B cell (primary cell): ENCODE measurements at regions not wholly inside any gene's neighbourhood (a gene's known extent, or its start where the extent isn't known, plus 50 kb on each side); places are given as distances from the start of the nearest gene placed in this dataset.

Source experiments
- ATAC-seq: fragments of 200-7000 bp; cut with Tn5 transposase; one replicate; pipeline ENCODE4 v1.10.0; 2021; ENCODE audit warnings: low read depth, mild to moderate bottlenecking, moderate number of reproducible peaks, moderate library complexity
- CTCF ChIA-PET: fragments of 350-600 bp; sonication (Branson Sonifier 250); formaldehyde crosslinking; loops from one replicate; lab custom pipeline; 2021; ENCODE audit warnings: antibody characterized with exemption, inconsistent platforms; lab: Charles Lee
- POLR2A ChIA-PET: fragments of 350-600 bp; sonication (Branson Sonifier 250); formaldehyde crosslinking; loops from one replicate; lab custom pipeline; 2021; ENCODE audit warnings: antibody characterized with exemption; lab: Charles Lee
- DNase-seq: peaks from one replicate; pipeline ENCODE4 v3.0.0; 2013
- H2AFZ ChIP-seq: 2 replicates; pipeline ENCODE4 v1.6.1; 2012; ENCODE audit warnings: mild to moderate bottlenecking, low read depth, low read length; ENCODE audit not compliant: insufficient read depth, poor library complexity, severe bottlenecking
- H3K27ac ChIP-seq, 2 donors: 1 replicate in 1 of 2; 2 replicates in 1 of 2; pipeline ENCODE4 v1.5.1; 2012 to 2013; ENCODE audit warnings: low read length in 2 of 2, mild to moderate bottlenecking in 2 of 2, moderate library complexity in 1 of 2
- H3K27me3 ChIP-seq, 4 experiments: fragments of 200-600 bp in 1 of 4; sonication (generic) in 1 of 4; replicated peaks in 1 of 4; 1 replicate in 2 of 4; 2 replicates in 2 of 4; pipeline versions ENCODE4 v1.6.1 to v1.7.0; 2013 to 2016; ENCODE audit warnings: low read length in 3 of 4, mild to moderate bottlenecking in 2 of 4, mixed read lengths in 1 of 4, moderate library complexity in 1 of 4; ENCODE audit not compliant: insufficient read depth in 4 of 4, control insufficient read depth in 3 of 4; ENCODE audit errors: control extremely low read depth in 1 of 4
- H3K36me3 ChIP-seq, 2 experiments: replicated peaks in 1 of 2; 1 replicate in 1 of 2; 2 replicates in 1 of 2; pipeline versions ENCODE4 v1.6.1 to v1.7.1; 2013; ENCODE audit warnings: low read length in 1 of 2; ENCODE audit not compliant: insufficient read depth in 2 of 2, control insufficient read depth in 1 of 2; ENCODE audit errors: control extremely low read depth in 1 of 2, extremely low read depth in 1 of 2
- H3K4me1 ChIP-seq, 2 donors: fragments of 200-600 bp in 1 of 2; sonication (generic) in 1 of 2; 1 replicate in 1 of 2; 2 replicates in 1 of 2; pipeline versions ENCODE4 v1.5.1 to v1.6.1; 2013 to 2017; ENCODE audit warnings: low read length in 2 of 2; ENCODE audit not compliant: control insufficient read depth in 2 of 2, insufficient read depth in 2 of 2
- H3K4me2 ChIP-seq: replicated peaks from 2 replicates; pipeline ENCODE3; 2012; ENCODE audit warnings: mild to moderate bottlenecking, low read depth, low read length; ENCODE audit not compliant: poor library complexity, severe bottlenecking
- H3K4me3 ChIP-seq, 5 experiments: fragments of 200-600 bp in 1 of 5; sonication (generic) in 1 of 5; 1 replicate in 3 of 5; 2 replicates in 2 of 5; pipeline versions ENCODE4 v1.5.1 to v1.7.0; 2011 to 2016; ENCODE audit warnings: low read length in 4 of 5, mild to moderate bottlenecking in 4 of 5, low read depth in 2 of 5, control low read depth in 1 of 5, moderate library complexity in 1 of 5; ENCODE audit not compliant: insufficient read depth in 1 of 5; ENCODE audit errors: control extremely low read depth in 1 of 5, extremely low read depth in 1 of 5
- H3K79me2 ChIP-seq: fragments of 200-600 bp; sonication (generic); one replicate; pipeline ENCODE4 v1.6.0; 2016; ENCODE audit warnings: low read length; ENCODE audit not compliant: control insufficient read depth, insufficient read depth
- H3K9ac ChIP-seq: fragments of 200-600 bp; sonication (generic); 2 replicates; pipeline ENCODE4 v1.6.1; 2017; ENCODE audit warnings: mild to moderate bottlenecking, low read length, moderate library complexity
- H3K9me3 ChIP-seq, 3 donors: one replicate each; pipeline versions ENCODE4 v1.6.1 to v1.7.1; 2013; ENCODE audit warnings: low read length in 2 of 3; ENCODE audit not compliant: control insufficient read depth in 2 of 3, insufficient read depth in 1 of 3; ENCODE audit errors: control extremely low read depth in 1 of 3
- H4K20me1 ChIP-seq: 2 replicates; pipeline ENCODE4 v1.6.0; 2012; ENCODE audit warnings: mild to moderate bottlenecking, low read length; ENCODE audit not compliant: insufficient read depth, control insufficient read depth, poor library complexity, severe bottlenecking
- H3K27ac Mint-ChIP-seq: one replicate; pipeline ENCODE4 v1.8.0; 2021; ENCODE audit warnings: mixed read lengths
- H3K27me3 Mint-ChIP-seq: one replicate; pipeline ENCODE4 v1.8.0; 2021; ENCODE audit warnings: mixed read lengths
- H3K4me1 Mint-ChIP-seq: one replicate; pipeline ENCODE4 v1.8.0; 2021; ENCODE audit warnings: mixed read lengths
- H3K4me3 Mint-ChIP-seq: one replicate; pipeline ENCODE4 v1.8.0; 2021; ENCODE audit warnings: mixed read lengths
- H3K9me3 Mint-ChIP-seq: one replicate; pipeline ENCODE4 v1.8.0; 2022; ENCODE audit warnings: mixed read lengths; ENCODE audit not compliant: insufficient read depth
- CTCF ChIP-seq: fragments of 200-600 bp; IDR thresholded peaks from one replicate; pipeline ENCODE4 v1.8.0; 2022; ENCODE audit warnings: antibody characterized with exemption, mild to moderate bottlenecking
- EZH2 ChIP-seq: IDR thresholded peaks from 2 replicates; pipeline ENCODE4 v1.6.1; 2012; ENCODE audit warnings: borderline replicate concordance, low read depth, mild to moderate bottlenecking, moderate library complexity, low read length; ENCODE audit not compliant: insufficient read depth, poor library complexity, severe bottlenecking
- WGBS: methylation state at CpG from one replicate; pipeline ENCODE4 v1.1.5; 2013; ENCODE audit warnings: missing lambda C conversion rate; ENCODE audit not compliant: insufficient coverage; 5-methylcytosine and 5-hydroxymethylcytosine counted together
- intact Hi-C: fragments of 100-400 bp; cut with micrococcal nuclease; formaldehyde crosslinking; loops from one replicate; pipeline ENCODE4 v1.10.0; 2022

- Mint-ChIP-seq H3K4me3 (no peak overlapping the region), H3K27me3 (no peaks in the 10 kb centered on the region), H3K9me3 (peaks cover 3% of the 10 kb centered on the region), H3K27ac (no peak overlapping the region), H3K4me1 (no peaks in the 10 kb centered on the region)
- no peak overlapping the region for H3K4me2 ChIP-seq
- H3K9ac ChIP-seq: no peak overlapping the region
- no peaks in the 10 kb centered on the region for H3K36me3 ChIP-seq
- TF ChIP-seq CTCF (no peak), EZH2 (no peak)
- intact Hi-C loops: no loop called here
- no peak overlapping the region for H3K4me3 ChIP-seq
- ChIA-PET CTCF (no interaction called here), POLR2A (no interaction called here)
- WGBS: 93% methylated on average over 20 of the region's 20 CpGs
- no peaks in the 10 kb centered on the region for H4K20me1 ChIP-seq
- no peak overlapping the region for H2AFZ ChIP-seq
- peaks cover 0 to 7% (median 0%) of the 10 kb centered on the region in 3 donors for H3K9me3 ChIP-seq
- no peaks in the 10 kb centered on the region for H3K79me2 ChIP-seq
- no peaks in the 10 kb centered on the region for H3K4me1 ChIP-seq
- H3K27me3 ChIP-seq: no peaks in the 10 kb centered on the region
- no peak overlapping the region for H3K27ac ChIP-seq
- ATAC-seq (no peak), DNase-seq (no peak)
These were observed 700.3 kb downstream of the DNAH5 start for GRCh38 chr5:13244151-13244550.

DNA sequence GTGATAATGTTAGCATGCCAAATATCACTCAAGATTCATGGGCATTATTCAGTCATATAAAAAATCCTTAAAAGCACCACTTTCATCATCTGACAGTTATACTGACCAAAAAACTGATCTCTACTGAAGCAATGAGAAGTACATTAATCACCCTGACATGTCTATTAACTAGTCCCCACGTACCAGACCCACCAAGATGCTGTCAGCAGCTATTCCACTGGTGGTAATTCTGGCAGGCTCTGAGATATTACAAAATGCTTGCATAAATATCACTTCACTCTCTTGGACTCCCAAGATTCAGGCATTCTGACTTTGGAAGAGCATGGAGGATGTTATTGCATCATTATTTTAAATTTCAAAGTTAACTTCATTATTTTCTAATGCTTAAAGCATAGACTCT is 717.0 kb downstream of the DNAH5 start:
- H3K27me3 ChIP-seq: no peaks in the 10 kb centered on the region
- H3K9ac ChIP-seq: no peak overlapping the region
- TF ChIP-seq EZH2 (no peak), CTCF (no peak)
- no peak overlapping the region for H3K27ac ChIP-seq
- no peak overlapping the region for H3K4me2 ChIP-seq
- peaks cover under 1% of the 10 kb centered on the region for H3K9me3 Mint-ChIP-seq
- no peak for ATAC-seq
- intact Hi-C loops: no loop called here
- no peaks in the 10 kb centered on the region for H3K27me3 Mint-ChIP-seq
- no peak overlapping the region for H3K27ac Mint-ChIP-seq
- no peaks in the 10 kb centered on the region for H3K4me1 ChIP-seq
- ChIA-PET CTCF (no interaction called here), POLR2A (no interaction called here)
- DNase-seq: no peak
- no peaks in the 10 kb centered on the region for H3K36me3 ChIP-seq
- no peaks in the 10 kb centered on the region for H4K20me1 ChIP-seq
- WGBS: no CpG with 5 or more reads among the region's 1 CpG
- no peaks in the 10 kb centered on the region for H3K9me3 ChIP-seq
- H3K4me1 Mint-ChIP-seq: no peaks in the 10 kb centered on the region
- H3K4me3 Mint-ChIP-seq: no peak overlapping the region
- H2AFZ ChIP-seq: no peak overlapping the region
- no peak overlapping the region for H3K4me3 ChIP-seq
- no peaks in the 10 kb centered on the region for H3K79me2 ChIP-seq
